Breast epithelium (tissue), 4 donors: ENCODE measurements at regions not wholly inside any gene's neighbourhood (a gene's known extent, or its start where the extent isn't known, plus 50 kb on each side); places are given as distances from the start of the nearest gene placed in this dataset.
"Not testable (repeated sequence)": the region's sequence is repeated elsewhere in the genome, so short reads cannot be mapped to it uniquely, and the experiment has no call there.

Source experiments
- DNase-seq, 2 donors: peaks; one replicate each; pipeline ENCODE4 v3.0.0-alpha.2; 2019; ENCODE audit warnings: low spot score in 2 of 2
- H3K27ac ChIP-seq, 2 donors: fragments of 200-600 bp; sonication (generic) in 1 of 2; one replicate each; pipeline ENCODE4 v1.5.1; 2016 to 2019; ENCODE audit warnings: mild to moderate bottlenecking in 1 of 2
- H3K27me3 ChIP-seq, 2 donors: fragments of 200-600 bp; sonication (generic) in 1 of 2; one replicate each; pipeline versions ENCODE4 v1.5.1 to v1.6.0; 2017 to 2019; ENCODE audit warnings: control low read depth in 1 of 2, mild to moderate bottlenecking in 1 of 2
- H3K36me3 ChIP-seq: fragments of 200-600 bp; one replicate; pipeline ENCODE4 v1.5.1; 2019
- H3K4me1 ChIP-seq, 2 donors: fragments of 200-600 bp; sonication (generic); one replicate each; pipeline ENCODE4 v1.5.1; 2016 to 2019; ENCODE audit warnings: control low read depth in 1 of 2
- H3K4me3 ChIP-seq, 3 donors: fragments of 200-600 bp; sonication (generic); 1 replicate in 2 of 3; 2 replicates in 1 of 3; pipeline ENCODE4 v1.5.1; 2016 to 2019; ENCODE audit warnings: mild to moderate bottlenecking in 3 of 3, moderate library complexity in 2 of 3
- H3K9me3 ChIP-seq, 2 donors: fragments of 200-600 bp; sonication (generic) in 1 of 2; one replicate each; pipeline ENCODE4 v1.5.1; 2016 to 2019; ENCODE audit warnings: control low read depth in 1 of 2
- CTCF ChIP-seq, 3 donors: fragments of 450-650 bp; IDR thresholded peaks; one replicate each; pipeline ENCODE4 v1.5.1; 2016 to 2017; ENCODE audit warnings: antibody characterized with exemption in 3 of 3, mild to moderate bottlenecking in 3 of 3, moderate library complexity in 3 of 3
- POLR2A ChIP-seq: fragments of 450-650 bp; IDR thresholded peaks from one replicate; pipeline ENCODE4 v1.6.1; 2016; ENCODE audit warnings: antibody characterized with exemption, mild to moderate bottlenecking, moderate library complexity
- POLR2AphosphoS5 ChIP-seq, 3 donors: sonication (generic); formaldehyde crosslinking; IDR thresholded peaks; one replicate each; pipeline ENCODE4 v1.6.1; 2017; ENCODE audit warnings: antibody characterized with exemption in 3 of 3
- intact Hi-C: fragments of 100-400 bp; cut with DNase I; formaldehyde crosslinking; loops from one replicate; pipeline ENCODE4 v1.15.1; 2023; ENCODE audit warnings: low total_unique reads

DNA sequence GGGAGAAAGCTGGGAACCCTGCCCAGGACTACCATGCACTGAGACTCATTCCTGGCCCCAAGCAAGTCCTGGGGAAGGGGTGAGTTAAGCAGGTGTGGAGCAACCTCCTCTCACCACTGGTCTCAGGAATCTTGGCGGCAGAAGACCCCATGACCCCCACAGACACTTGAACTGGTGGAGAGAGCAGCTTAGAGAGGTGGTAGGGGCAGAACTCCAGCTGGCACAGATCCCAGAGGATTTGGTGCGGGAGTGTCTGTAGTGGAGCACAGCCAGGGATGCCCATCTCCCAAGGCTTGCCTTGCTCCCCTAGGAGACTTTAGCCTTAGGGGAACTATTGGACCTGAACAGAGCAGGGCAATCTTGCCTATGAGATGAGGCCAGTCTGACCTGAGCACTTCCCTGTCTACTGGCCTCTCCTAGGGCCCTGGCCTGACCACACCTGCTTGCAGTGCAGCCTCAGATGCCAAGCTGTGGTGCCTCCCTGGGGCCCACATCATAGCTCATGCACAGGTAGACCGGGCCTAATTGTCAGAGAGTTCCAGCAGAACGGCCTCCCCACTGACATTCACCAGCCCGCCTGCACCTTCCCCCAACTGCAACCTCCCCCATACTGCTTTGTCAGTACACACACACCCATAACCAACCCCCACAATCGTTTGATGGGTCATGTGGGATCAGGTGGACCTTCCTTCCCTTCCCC, 78.0 kb downstream of the NAA11 start:
- Histone ChIP-seq H3K9me3 (no peaks in the 10 kb centered on the region), H3K36me3 (no peaks in the 10 kb centered on the region), H3K4me1 (no peaks in the 10 kb centered on the region), H3K4me3 (no peak overlapping the region), H3K27ac (no peak overlapping the region), H3K27me3 (no peaks in the 10 kb centered on the region)
- TF ChIP-seq CTCF (IDR thresholded peaks at IDR 0.05) = no peak
- no peak for TF ChIP-seq POLR2A
- TF ChIP-seq POLR2AphosphoS5 (IDR thresholded peaks at IDR 0.05) = no peak
- no peak for DNase-seq
- intact Hi-C loops = no loop called here

GRCh38 chr4:79245200-79245940, 80.5 kb downstream of the NAA11 start:
- H3K4me1 ChIP-seq, H3K27me3 ChIP-seq, H3K27ac ChIP-seq, DNase-seq, H3K9me3 ChIP-seq, H3K4me3 ChIP-seq, intact Hi-C loops, H3K36me3 ChIP-seq: not testable (repeated sequence)

DNA sequence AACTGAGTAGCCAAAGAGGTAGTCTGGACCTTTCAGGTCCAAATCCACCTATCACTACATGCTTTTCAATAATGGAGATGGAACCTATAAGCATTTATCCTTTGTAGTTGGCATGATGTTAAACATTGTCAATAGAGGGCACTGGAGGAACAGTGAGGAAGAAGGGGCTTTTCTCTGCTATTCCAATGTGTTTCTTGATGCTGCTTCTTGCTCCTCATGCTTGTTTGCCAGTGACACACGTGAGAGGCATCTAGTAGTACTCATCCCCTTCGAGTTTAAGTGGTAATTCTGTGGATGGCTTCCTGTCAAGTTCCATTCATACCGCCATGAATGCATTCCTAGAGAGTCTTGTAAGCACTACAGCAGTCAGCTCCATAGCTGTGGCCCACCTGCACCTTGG, 84.0 kb downstream of the NAA11 start:
- intact Hi-C loops = no loop called here
- Histone ChIP-seq H3K4me1 (no peaks in the 10 kb centered on the region), H3K4me3 (no peak overlapping the region), H3K27ac (no peak overlapping the region), H3K9me3 (no peaks in the 10 kb centered on the region), H3K36me3 (no peaks in the 10 kb centered on the region), H3K27me3 (no peaks in the 10 kb centered on the region)
- no peak for DNase-seq
- TF ChIP-seq POLR2AphosphoS5 (IDR thresholded peaks at IDR 0.05) (no peak), CTCF (IDR thresholded peaks at IDR 0.05) (no peak)

DNA sequence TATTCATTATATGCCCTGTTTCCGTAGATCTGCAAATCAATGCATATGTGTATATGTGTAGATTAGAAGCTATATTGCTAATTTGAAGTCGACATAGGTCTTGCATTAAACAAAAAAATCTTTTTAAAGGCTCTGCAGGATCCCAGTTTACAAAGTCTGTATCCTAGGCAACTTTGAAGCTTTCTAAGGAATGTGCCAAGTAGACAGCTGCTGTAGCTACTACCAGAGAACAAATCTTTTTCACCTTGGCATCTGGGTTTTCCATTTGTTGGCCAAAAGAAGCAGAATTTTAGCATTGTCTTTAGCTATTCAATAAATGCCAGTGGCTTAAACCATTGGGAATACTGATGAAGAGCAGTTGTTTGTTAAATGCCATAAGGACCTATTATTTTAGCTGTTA, 88.0 kb downstream of the NAA11 start:
- DNase-seq = no peak
- TF ChIP-seq POLR2A (no peak), POLR2AphosphoS5 (IDR thresholded peaks at IDR 0.05) (no peak)
- H3K27me3 ChIP-seq = no peaks in the 10 kb centered on the region
- intact Hi-C loops = no loop called here
- no peak overlapping the region for H3K27ac ChIP-seq
- no peaks in the 10 kb centered on the region for H3K9me3 ChIP-seq
- no peak overlapping the region for H3K4me3 ChIP-seq
- no peaks in the 10 kb centered on the region for H3K36me3 ChIP-seq
- no peaks in the 10 kb centered on the region for H3K4me1 ChIP-seq

- no peak for DNase-seq
- Histone ChIP-seq H3K4me1 (no peaks in the 10 kb centered on the region), H3K4me3 (no peak overlapping the region), H3K9me3 (no peaks in the 10 kb centered on the region), H3K27me3 (no peaks in the 10 kb centered on the region), H3K36me3 (no peaks in the 10 kb centered on the region), H3K27ac (no peak overlapping the region)
- intact Hi-C loops = no loop called here
- TF ChIP-seq POLR2AphosphoS5 (IDR thresholded peaks at IDR 0.05) (no peak), POLR2A (no peak), CTCF (IDR thresholded peaks at IDR 0.05) (no peak)
Measured at GRCh38 chr4:79236785-79237184, 89.1 kb downstream of the NAA11 start.

DNA sequence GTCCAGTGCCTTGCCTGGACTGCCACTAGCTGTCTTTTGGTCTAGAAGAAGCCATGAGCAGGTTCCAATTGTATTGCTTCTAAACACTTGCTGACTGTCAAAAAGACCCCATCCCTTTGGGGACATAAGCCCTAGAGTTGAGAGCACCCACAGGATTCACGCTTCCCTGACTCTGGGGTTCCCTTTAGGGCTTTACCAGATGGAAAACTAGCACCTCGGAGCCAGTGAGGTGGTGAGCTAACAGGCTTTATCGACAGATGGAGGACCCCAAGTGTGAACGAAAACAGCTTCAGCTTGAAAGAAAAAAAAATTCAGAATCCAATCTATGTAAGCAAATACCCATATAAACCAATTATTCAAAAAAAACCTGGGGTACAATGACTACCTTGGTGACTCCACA, 90.8 kb downstream of the NAA11 start:
- H3K27me3 ChIP-seq = no peaks in the 10 kb centered on the region
- intact Hi-C loops = no loop called here
- TF ChIP-seq POLR2A (no peak), POLR2AphosphoS5 (IDR thresholded peaks at IDR 0.05) (no peak), CTCF (IDR thresholded peaks at IDR 0.05) (no peak)
- no peaks in the 10 kb centered on the region for H3K36me3 ChIP-seq
- no peak overlapping the region for H3K4me3 ChIP-seq
- H3K27ac ChIP-seq = no peak overlapping the region
- no peak for DNase-seq
- no peaks in the 10 kb centered on the region for H3K4me1 ChIP-seq
- no peaks in the 10 kb centered on the region for H3K9me3 ChIP-seq
